DMS 273 (cell line): ENCODE measurements at regions not wholly inside any gene's neighbourhood (a gene's known extent, or its start where the extent isn't known, plus 50 kb on each side); places are given as distances from the start of the nearest gene placed in this dataset.
"Not testable (repeated sequence)": the region's sequence is repeated elsewhere in the genome, so short reads cannot be mapped to it uniquely, and the experiment has no call there.

Experiments
- DNase-seq: peaks from one replicate; lab custom pipeline; 2025; ENCODE audit not compliant: unreplicated experiment; lab: John Stamatoyannopoulos, UW

- DNase-seq: not testable (repeated sequence)
Measured at GRCh38 chr16:16559179-16559740, 180.3 kb downstream of the NPIPA7 start.

GRCh38 chr16:16561532-16561931, 182.6 kb downstream of the NPIPA7 start:
- DNase-seq: not testable (repeated sequence)

GRCh38 chr16:16563962-16564361, 185.0 kb downstream of the NPIPA7 start:
- not testable (repeated sequence) for DNase-seq

- not testable (repeated sequence) for DNase-seq
Measured at GRCh38 chr16:16565326-16565725, 186.4 kb downstream of the NPIPA7 start.

- peak; percentile 69 for DNase-seq
Measured at GRCh38 chr16:16570055-16570454, 191.1 kb downstream of the NPIPA7 start.

- DNase-seq: not testable (repeated sequence)
Measured at GRCh38 chr16:16570874-16571273, 191.9 kb downstream of the NPIPA7 start.

- DNase-seq: not testable (repeated sequence)
Measured at GRCh38 chr16:16572130-16572774, 193.3 kb downstream of the NPIPA7 start.

- DNase-seq: peak; percentile 28
Measured at GRCh38 chr16:16577062-16577461, 198.1 kb downstream of the NPIPA7 start.

GRCh38 chr16:16578701-16579100, 199.8 kb downstream of the NPIPA7 start:
- no peak for DNase-seq

GRCh38 chr16:16582916-16583315, 204.0 kb downstream of the NPIPA7 start:
- not testable (repeated sequence) for DNase-seq

GRCh38 chr16:16586073-16586651, 207.2 kb downstream of the NPIPA7 start:
- peak; percentile 84 for DNase-seq

- not testable (repeated sequence) for DNase-seq
Measured at GRCh38 chr16:16586969-16587368, 208.0 kb downstream of the NPIPA7 start.

- not testable (repeated sequence) for DNase-seq
Measured at GRCh38 chr16:16588436-16588835, 209.5 kb downstream of the NPIPA7 start.

GRCh38 chr16:16590654-16591318, 211.8 kb downstream of the NPIPA7 start:
- not testable (repeated sequence) for DNase-seq

- peak; percentile 67 for DNase-seq
Measured at GRCh38 chr16:16593156-16593863, 214.4 kb downstream of the NPIPA7 start.

- DNase-seq: not testable (repeated sequence)
Measured at GRCh38 chr16:16595029-16595718, 216.2 kb downstream of the NPIPA7 start.

- DNase-seq: not testable (repeated sequence)
Measured at GRCh38 chr16:16601239-16601638, 222.3 kb downstream of the NPIPA7 start.

- DNase-seq: not testable (repeated sequence)
Measured at GRCh38 chr16:16607401-16608082, 228.6 kb downstream of the NPIPA7 start.

GRCh38 chr16:16609627-16610026, 230.7 kb downstream of the NPIPA7 start:
- not testable (repeated sequence) for DNase-seq

- DNase-seq: not testable (repeated sequence)
Measured at GRCh38 chr16:16610389-16610967, 231.5 kb downstream of the NPIPA7 start.
